ENCODE measurements at regions not wholly inside any gene's neighbourhood (a gene's known extent, or its start where the extent isn't known, plus 50 kb on each side); places are given as distances from the start of the nearest gene placed in this dataset.

GRCh38 chr11:98060759-98061158, 960.0 kb upstream of the CNTN5 start:
- TF ChIP-seq POLR2AphosphoS5 (IDR thresholded peaks at IDR 0.05) (no peak), CTCF (IDR thresholded peaks at IDR 0.05) (no peak)

All from breast epithelium (tissue), 3 donors.